GM21367 (cell line): ENCODE measurements at regions not wholly inside any gene's neighbourhood (a gene's known extent, or its start where the extent isn't known, plus 50 kb on each side); places are given as distances from the start of the nearest gene placed in this dataset.

Experiments
- ATAC-seq: cut with Tn5 transposase; IDR thresholded peaks from one replicate; pipeline ENCODE4 v1.9.1; 2021; ENCODE audit not compliant: unreplicated experiment

DNA sequence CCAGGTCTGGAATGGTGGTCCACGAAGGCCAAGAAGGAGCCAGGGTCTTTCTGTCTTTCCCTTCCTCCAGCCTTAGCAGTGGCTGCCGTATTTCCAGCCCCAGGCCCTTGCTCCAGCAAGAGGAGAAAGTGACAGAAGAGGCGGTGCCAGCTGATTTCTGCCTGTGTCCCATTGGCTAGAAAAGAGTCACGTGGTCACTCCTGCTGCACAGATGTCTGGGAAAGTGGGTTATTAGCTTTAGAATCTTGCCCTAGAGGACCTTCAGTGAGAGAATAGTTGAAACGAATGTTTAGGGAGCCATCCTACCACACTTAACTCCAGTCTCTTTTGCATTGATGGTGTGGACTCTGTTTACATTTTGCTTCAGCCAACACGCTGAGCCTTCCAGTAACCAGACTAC lies 99.3 kb upstream of the BCOR start:
- ATAC-seq = no peak

- no peak for ATAC-seq
Observed at GRCh38 chrX:40195368-40195767, 97.6 kb upstream of the BCOR start.

GRCh38 chrX:40192196-40192595 lies 94.4 kb upstream of the BCOR start:
- ATAC-seq = no peak

- ATAC-seq = no peak
Observed at GRCh38 chrX:40189637-40190036, 91.9 kb upstream of the BCOR start.

DNA sequence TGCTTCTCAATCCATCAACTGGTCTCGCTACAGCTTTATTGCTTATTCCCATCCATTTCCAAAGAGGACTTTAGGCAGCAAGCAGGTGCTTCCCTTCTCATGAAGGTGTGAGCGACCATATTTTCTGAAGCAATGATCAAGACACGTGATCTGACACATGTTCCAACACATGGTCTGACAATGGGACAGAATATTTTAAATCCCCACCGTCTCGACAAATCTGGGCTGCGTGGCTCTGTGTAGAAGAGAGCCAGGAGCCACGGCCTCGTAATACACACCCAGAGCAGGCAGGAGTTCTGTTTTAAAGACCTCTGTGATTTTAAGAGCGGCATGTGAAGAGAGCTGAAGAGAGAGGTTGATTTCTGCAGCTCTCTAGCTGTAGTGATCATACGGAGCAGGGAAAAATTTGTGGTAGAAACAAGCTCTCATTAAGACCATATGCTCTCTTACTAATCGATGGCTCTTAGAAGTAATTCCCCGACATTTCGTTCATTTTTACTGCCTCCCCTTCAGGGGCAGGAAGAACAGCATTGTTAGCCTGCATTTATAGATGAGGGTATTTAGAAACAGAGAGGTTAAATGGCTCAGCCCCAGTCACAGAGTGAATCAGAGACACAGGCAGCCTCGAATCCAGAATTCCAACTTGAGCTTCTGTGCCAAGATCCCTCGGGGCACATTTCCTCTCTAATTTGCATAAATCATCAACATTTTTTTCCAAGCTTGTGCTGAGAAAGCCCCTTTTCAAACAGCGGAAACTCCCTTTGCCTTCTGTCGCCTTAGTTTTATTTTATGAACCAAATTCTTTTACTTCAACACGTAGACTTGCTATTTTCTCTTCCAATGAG lies 91.0 kb upstream of the BCOR start:
- no peak for ATAC-seq

- ATAC-seq = no peak
Observed at GRCh38 chrX:40184968-40185367, 87.2 kb upstream of the BCOR start.

DNA sequence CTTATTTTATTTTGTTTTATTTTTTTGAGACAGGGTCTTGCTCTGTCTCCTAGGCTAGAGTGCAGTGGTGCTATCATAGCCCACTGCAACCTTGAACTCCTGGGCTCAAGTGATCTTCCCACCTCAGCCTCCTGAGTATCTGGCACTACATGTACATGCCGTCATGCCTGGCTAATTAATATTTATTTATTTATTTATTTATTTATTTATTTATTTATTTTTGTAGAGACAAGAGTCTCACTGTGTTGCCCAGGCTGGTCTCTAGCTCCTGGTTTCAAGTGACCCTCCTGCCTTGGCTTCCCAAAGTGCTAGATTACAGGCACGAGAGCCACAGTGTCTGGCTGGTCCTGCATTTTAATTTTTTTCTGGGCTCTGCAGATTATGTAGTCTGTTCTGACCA lies 84.9 kb upstream of the BCOR start:
- ATAC-seq = no peak

GRCh38 chrX:40182095-40182494 lies 84.3 kb upstream of the BCOR start:
- no peak for ATAC-seq

DNA sequence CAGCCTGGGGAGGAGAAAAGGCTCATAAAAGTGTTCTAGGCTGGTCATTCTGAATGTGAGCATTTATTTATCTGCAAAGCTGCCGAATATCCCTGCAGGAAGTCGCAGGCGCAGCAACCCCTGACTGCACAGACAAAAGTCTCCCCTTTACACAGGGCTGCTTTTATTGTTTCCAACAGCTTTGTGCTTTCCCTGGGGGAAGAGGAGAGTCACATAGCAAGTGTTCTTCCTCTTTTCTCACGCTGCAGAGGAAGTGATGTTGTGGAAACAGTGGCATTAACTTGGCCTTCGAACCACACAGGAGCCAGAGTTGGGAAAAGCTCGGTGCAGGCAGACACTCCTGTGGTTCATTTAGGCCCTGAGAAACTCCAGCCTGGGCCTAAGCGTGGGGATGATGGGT lies 81.5 kb upstream of the BCOR start:
- ATAC-seq = no peak

DNA sequence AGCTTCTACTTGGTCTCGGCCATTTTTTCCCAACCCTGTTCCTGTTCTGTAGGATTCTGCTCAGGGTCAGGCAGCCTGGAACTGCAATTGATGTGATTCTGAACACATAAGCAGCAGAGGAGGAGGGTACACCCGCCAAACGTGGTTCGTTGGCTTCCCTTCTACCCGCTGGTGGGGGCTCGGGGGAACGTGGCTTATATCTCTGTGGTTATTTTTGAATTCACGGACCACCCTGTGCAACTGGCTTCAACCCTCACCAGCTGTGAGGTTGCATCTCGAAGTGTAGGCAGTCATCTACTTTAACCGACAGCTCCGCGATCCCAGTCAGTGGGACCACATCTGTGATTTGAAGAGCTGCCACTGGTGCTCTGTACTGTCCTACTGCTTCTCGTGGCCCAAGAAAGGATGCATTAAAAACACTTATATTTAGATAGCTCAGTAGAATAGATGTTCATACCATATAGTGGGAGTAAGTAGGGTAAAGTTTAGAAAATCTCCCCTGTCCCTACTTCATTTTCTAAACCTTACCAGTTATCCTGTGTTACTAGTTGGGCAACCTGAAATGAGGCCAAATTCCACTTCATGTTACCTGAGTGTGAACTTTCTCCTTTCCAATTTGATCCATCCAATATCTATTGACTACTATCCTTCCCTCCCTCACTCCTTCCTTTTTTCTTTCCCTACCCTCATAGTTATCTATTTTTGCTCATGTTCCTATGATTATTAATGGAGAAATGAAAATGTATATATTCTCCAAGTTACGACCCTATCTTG lies 80.4 kb upstream of the BCOR start:
- no peak for ATAC-seq

DNA sequence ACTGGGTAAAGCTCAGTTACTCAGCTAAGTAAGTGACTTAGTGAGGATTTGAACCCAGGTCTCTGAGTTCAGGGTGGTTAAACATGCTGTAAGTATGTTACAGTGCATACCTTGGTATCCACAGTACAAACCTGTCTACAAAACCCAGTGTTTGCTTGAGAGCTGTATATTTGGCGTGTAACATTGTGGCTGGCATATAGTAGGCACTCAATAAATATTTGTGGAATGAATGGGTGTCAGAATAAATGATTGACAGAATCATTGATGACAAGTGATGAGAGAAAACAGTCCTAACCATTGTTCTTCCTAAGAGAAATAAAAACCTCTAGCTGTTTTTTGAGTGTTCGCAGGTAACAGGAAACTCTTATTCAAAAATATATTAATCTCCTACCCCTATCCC lies 79.7 kb upstream of the BCOR start:
- ATAC-seq = no peak

DNA sequence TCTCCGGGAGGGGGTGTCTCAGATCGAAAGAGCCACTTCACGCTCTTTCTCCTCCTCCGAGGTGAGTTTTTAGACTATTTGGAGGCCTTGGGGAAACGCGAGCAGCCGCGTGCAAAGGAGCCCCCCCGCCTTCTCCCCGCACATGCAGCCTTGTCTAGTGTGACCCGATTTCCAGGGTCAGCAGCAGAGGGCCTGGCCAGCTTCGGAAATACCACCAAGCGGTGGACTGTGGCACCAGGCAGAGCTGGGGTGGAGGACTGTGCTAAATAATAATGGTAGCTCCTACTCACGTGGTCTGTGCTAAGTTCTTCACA lies 79.3 kb upstream of the BCOR start:
- no peak for ATAC-seq

DNA sequence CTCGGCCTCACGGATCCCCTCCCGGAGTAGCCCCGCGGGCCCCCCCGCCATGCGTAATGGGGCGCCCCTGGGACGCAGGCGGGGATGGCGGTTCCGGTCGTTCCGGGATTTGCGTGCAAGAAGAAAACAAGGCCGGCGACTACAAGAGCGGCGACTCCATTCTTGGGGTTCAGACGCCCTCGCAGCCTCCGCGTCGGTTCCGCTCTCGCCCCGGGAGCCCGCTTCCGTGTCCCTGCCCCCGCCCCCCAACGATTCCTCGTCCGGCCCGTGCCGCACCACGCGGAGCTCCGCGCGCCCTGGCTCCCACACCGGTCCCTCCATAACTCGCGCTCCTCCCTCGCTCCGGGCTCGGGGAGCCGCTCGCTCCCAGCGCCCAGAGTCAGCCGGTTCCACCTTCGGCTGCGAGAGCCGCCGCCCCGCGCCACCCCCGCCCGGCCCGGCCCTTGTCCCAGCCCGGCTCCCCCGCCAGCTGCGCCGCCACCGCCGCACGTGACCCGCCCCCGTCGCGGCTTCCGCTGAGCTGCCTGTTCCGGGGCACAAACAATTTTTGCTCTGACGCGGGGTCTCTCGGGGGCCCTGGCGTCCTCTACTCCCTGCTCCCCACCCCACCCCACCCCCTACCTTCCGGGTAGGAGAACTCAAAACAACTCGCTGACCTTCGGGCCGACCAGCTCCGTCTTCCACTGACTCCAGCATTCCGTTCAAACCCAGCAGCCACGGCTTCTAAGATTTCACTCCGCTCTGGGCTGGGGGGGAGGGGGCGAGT lies 78.8 kb upstream of the BCOR start:
- ATAC-seq = no peak

DNA sequence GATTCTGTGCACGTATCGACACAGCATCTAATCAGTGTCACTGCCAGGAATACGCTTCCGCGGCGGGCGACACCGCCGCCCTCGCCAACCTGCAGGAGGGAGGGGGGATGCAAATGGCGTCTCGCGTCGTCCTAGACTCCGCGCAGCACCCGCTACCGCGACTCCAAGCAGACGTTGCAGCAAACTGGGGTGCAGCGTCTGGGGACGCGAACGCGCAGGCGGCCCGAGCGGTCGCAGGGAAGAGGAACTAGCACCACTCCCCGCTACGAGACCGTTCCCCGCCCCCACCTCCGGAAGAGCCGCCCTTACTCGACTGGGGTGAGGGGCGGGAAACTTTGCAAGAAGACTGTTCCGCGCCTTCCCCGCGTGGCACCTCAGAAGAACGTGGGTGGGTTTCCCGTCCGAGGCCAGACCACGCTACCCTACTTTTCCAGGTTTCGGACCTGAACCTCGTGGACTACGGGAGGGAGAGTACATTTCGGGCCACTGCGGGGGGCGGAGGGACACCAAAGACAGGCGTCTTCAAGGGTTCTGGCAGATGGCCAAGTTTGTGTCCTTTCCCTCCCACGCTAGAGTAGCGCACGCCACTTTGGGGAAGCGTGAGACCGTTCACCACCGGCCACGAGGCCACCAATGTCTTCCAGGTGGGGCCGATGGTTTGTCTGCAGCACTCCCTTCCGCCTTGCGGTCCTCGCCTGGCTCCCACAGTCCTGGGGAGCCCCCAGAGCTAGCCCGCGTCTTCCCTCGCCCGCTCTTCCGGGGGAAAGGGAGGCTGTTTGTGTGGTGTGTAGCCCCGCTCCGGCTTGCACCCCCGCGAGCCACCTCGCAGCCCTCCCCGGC lies 78.0 kb upstream of the BCOR start:
- no peak for ATAC-seq

DNA sequence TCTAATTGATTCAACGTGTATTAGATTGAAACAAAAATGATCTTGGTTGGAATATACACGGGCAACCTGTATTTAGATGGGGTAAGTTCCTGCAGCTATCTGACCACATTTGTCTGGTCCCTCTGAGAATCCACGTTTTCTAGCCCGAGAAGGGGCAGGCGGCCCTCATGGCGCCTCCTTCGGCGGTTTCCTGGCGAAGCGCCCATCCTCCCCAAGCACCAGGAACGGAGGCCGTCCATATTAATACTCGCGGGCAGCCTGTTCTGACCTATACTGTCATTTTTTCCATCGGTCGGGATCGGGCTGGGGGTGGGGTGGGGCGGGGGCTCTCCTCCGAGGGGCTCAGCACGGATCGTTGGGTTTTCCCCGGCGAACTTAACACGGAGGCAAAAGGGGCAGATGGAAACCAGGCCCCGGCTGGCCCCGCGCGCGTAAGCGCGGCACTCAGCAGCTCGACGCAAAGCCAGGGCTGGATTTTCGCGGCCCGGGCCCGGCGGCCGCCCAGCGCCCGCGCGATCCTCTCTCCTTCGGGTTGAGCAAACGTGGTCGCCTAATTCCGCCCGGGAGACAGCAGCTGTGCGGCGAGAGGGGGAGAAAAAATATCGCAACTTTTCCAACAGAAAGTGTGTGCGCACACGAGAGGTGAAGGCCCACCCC lies 77.2 kb upstream of the BCOR start:
- no peak for ATAC-seq

DNA sequence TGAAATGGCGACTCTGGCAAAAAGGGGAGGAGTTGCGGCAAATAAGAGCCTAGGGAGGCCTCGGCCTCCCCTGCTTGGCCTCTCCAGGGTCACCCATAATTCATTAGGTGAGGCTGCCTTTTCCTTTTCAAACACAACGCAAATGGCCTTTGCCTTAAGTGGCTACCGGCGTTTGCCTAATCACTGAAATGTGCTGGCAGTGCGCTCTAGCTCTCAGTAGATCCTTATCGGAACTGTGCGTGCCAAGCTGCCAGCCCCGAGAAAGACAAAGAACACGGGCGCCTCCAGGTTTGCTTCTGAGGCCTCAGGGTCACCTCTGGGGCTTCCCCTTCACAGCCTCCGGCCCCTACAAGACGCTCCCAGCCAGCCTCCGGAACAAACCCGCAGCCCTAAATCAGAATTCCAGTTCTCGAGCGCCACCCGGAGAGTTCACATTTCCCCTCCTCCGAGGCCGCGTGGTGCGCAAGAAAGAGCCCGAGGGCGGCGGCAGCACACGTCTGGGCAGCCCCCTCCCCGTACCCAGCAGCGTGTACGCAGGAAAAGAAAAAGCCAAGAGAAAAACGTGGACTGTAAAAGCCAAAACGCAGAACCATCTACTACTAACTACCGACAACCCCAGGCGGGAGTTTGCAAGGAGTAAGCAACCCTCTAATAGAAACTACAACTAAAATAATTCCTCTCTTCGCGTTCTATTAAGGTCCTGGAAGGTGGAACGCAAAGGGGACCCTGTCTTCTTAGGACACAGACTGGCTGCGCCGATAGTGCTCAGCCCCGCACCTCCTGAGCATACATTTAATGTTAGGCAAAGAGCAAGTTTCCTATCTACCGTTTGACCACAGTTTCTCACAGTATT lies 76.5 kb upstream of the BCOR start:
- no peak for ATAC-seq

- ATAC-seq = no peak
Observed at GRCh38 chrX:40173143-40174000, 75.6 kb upstream of the BCOR start.

GRCh38 chrX:40172401-40173142 lies 74.8 kb upstream of the BCOR start:
- no peak for ATAC-seq
